IMR-90 (cell line): ENCODE measurements at regions not wholly inside any gene's neighbourhood (a gene's known extent, or its start where the extent isn't known, plus 50 kb on each side); places are given as distances from the start of the nearest gene placed in this dataset.

ENCODE experiments used
- MAZ ChIP-seq: IDR thresholded peaks from 2 replicates; pipeline ENCODE4 v1.6.1; 2012; ENCODE audit warnings: low read depth, mild to moderate bottlenecking, low read length, improper control_type of control experiment, moderate library complexity, borderline replicate concordance
- MXI1 ChIP-seq: IDR thresholded peaks from 2 replicates; pipeline ENCODE4 v1.6.1; 2012; ENCODE audit warnings: low read depth, mild to moderate bottlenecking, low read length, moderate library complexity, borderline replicate concordance
- NFE2L2 ChIP-seq: fragments of 150-350 bp; IDR thresholded peaks from 2 replicates; pipeline ENCODE4 v1.6.1; 2016; ENCODE audit warnings: low read depth, mild to moderate bottlenecking, low read length
- POLR2A ChIP-seq: IDR thresholded peaks from 2 replicates; pipeline ENCODE4 v1.6.1; 2012; ENCODE audit warnings: mild to moderate bottlenecking, low read depth, low read length
- RFX5 ChIP-seq: IDR thresholded peaks from 2 replicates; pipeline ENCODE4 v1.8.0; 2012; ENCODE audit warnings: low read depth, mild to moderate bottlenecking, low read length, moderate library complexity
- SMC3 ChIP-seq: fragments of 150-350 bp; IDR thresholded peaks from 2 replicates; pipeline ENCODE4 v1.6.1; 2016; ENCODE audit warnings: low read depth, mild to moderate bottlenecking, antibody characterized with exemption, low read length, moderate library complexity
- TF ChIP-seq, protein P1 (sequence below): fragments of 150-350 bp; IDR thresholded peaks from 2 replicates; pipeline ENCODE4 v1.6.1; 2017; ENCODE audit warnings: mild to moderate bottlenecking, antibody characterized with exemption, low read length, low read depth
- TF ChIP-seq, protein P2 (sequence below): conservative IDR thresholded peaks from 2 replicates; pipeline ENCODE4 v1.5.1; 2012; ENCODE audit warnings: mild to moderate bottlenecking, low read depth, low read length, improper control_type of control experiment

DNA sequence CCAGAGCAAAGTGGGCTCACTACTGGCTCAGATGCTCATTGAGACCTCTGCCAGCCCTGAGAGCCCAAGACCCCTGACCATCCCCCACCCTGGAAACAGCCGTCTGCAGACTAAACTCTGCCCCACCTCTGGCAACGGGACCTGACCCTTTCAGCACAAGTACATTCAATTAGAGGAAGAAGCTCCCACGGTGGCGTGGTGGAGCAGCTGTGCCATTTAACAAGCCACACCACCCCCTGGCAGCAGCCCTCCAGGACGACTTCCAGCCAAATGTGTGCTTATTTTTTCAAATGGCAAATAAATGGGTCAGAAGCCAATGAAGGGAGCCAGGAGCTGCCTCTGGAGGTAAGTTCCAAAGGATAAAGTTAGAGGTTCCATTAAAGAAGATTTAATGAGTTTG is 226.7 kb downstream of the NPHP4 start:
- TF ChIP-seq, protein P1, sequence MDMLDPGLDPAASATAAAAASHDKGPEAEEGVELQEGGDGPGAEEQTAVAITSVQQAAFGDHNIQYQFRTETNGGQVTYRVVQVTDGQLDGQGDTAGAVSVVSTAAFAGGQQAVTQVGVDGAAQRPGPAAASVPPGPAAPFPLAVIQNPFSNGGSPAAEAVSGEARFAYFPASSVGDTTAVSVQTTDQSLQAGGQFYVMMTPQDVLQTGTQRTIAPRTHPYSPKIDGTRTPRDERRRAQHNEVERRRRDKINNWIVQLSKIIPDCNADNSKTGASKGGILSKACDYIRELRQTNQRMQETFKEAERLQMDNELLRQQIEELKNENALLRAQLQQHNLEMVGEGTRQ = no peak
- TF ChIP-seq, protein P2, sequence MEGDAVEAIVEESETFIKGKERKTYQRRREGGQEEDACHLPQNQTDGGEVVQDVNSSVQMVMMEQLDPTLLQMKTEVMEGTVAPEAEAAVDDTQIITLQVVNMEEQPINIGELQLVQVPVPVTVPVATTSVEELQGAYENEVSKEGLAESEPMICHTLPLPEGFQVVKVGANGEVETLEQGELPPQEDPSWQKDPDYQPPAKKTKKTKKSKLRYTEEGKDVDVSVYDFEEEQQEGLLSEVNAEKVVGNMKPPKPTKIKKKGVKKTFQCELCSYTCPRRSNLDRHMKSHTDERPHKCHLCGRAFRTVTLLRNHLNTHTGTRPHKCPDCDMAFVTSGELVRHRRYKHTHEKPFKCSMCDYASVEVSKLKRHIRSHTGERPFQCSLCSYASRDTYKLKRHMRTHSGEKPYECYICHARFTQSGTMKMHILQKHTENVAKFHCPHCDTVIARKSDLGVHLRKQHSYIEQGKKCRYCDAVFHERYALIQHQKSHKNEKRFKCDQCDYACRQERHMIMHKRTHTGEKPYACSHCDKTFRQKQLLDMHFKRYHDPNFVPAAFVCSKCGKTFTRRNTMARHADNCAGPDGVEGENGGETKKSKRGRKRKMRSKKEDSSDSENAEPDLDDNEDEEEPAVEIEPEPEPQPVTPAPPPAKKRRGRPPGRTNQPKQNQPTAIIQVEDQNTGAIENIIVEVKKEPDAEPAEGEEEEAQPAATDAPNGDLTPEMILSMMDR = no peak
- TF ChIP-seq POLR2A (no peak), MAZ (no peak), MXI1 (no peak), RFX5 (no peak), SMC3 (no peak), NFE2L2 (no peak)
